ENCODE measurements at regions not wholly inside any gene's neighbourhood (a gene's known extent, or its start where the extent isn't known, plus 50 kb on each side); places are given as distances from the start of the nearest gene placed in this dataset.
"Not testable (repeated sequence)": the region's sequence is repeated elsewhere in the genome, so short reads cannot be mapped to it uniquely, and the experiment has no call there.

DNA sequence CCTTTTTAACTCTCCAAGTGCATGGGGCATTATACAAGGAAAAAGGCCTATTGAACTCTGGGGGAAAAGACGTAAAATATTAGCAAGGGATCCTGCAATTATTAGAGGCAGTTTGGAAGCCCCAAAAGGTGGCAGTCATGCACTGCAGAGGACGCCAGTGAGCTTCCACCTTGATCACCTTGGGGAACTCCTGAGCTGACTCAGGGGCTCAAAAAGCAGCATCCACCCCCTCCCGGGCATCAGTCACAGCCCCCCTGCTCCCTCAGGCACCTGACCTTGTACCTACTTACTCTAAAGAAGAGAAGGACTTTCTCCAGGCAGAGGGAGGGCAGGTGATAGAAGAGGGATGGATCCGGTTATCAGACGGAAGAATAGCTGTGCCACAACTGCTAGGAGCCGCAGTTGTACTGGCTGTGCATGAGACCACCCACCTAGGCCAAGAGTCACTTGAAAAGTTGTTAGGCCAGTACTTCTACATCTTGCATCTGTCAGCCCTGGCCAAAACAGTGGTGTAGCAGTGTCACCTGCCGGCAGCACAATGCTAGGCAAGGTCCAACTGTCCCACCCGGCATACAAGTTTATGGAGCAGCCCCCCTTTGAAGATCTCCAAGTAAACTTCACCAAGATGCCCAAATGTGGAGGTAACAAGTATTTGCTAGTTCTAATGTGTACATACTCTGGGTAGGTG, 601.6 kb downstream of the UQCRFS1 start:
- TF ChIP-seq, protein P1, sequence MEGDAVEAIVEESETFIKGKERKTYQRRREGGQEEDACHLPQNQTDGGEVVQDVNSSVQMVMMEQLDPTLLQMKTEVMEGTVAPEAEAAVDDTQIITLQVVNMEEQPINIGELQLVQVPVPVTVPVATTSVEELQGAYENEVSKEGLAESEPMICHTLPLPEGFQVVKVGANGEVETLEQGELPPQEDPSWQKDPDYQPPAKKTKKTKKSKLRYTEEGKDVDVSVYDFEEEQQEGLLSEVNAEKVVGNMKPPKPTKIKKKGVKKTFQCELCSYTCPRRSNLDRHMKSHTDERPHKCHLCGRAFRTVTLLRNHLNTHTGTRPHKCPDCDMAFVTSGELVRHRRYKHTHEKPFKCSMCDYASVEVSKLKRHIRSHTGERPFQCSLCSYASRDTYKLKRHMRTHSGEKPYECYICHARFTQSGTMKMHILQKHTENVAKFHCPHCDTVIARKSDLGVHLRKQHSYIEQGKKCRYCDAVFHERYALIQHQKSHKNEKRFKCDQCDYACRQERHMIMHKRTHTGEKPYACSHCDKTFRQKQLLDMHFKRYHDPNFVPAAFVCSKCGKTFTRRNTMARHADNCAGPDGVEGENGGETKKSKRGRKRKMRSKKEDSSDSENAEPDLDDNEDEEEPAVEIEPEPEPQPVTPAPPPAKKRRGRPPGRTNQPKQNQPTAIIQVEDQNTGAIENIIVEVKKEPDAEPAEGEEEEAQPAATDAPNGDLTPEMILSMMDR (IDR thresholded peaks at IDR 0.05; ENCODE audit: extremely low read depth in 1 of 2, insufficient read depth in 1 of 2, low read depth in 1 of 2, low read length in 2 of 2) = not testable (repeated sequence)
- TF ChIP-seq JUN (IDR thresholded peaks at IDR 0.05; ENCODE audit: borderline replicate concordance, insufficient read depth, insufficient read length, low read depth); FOS (IDR thresholded peaks at IDR 0.05; ENCODE audit: borderline replicate concordance, insufficient read depth, low read length): not testable (repeated sequence)
- TF ChIP-seq, protein P2, sequence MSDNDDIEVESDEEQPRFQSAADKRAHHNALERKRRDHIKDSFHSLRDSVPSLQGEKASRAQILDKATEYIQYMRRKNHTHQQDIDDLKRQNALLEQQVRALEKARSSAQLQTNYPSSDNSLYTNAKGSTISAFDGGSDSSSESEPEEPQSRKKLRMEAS (IDR thresholded peaks at IDR 0.05; ENCODE audit: insufficient read depth, insufficient read length) = not testable (repeated sequence)

Data from endothelial cell of umbilical vein (primary cell).